Activated naive CD4-positive, alpha-beta T cell treated with anti-CD3 and anti-CD28 coated beads for 36 hours (primary cell): ENCODE measurements at regions not wholly inside any gene's neighbourhood (a gene's known extent, or its start where the extent isn't known, plus 50 kb on each side); places are given as distances from the start of the nearest gene placed in this dataset.

Source experiments
- CTCF ChIA-PET: fragments of 350-600 bp; sonication (Branson Sonifier 250); formaldehyde crosslinking; loops from one replicate; lab custom pipeline; 2021; ENCODE audit warnings: antibody characterized with exemption; lab: Charles Lee
- DNase-seq: peaks from one replicate; pipeline ENCODE4 v3.0.0-alpha.2; 2020
- H3K27ac Mint-ChIP-seq: one replicate; pipeline ENCODE4 v1.8.0; 2021; ENCODE audit warnings: mild to moderate bottlenecking, mixed read lengths
- H3K27me3 Mint-ChIP-seq: one replicate; pipeline ENCODE4 v1.8.0; 2021; ENCODE audit warnings: low read depth, mixed read lengths
- H3K36me3 Mint-ChIP-seq: one replicate; pipeline ENCODE4 v1.8.0; 2021; ENCODE audit warnings: low read depth, mixed read lengths
- H3K4me1 Mint-ChIP-seq: one replicate; pipeline ENCODE4 v1.8.0; 2021; ENCODE audit warnings: low read depth, mixed read lengths
- H3K4me3 Mint-ChIP-seq: one replicate; pipeline ENCODE4 v1.8.0; 2021; ENCODE audit warnings: mild to moderate bottlenecking, moderate library complexity, mixed read lengths
- H3K9me3 Mint-ChIP-seq: one replicate; pipeline ENCODE4 v1.8.0; 2021; ENCODE audit warnings: mixed read lengths
- intact Hi-C: fragments of 100-400 bp; cut with micrococcal nuclease; formaldehyde crosslinking; loops from one replicate; pipeline ENCODE4 v1.15.1; 2023

DNA sequence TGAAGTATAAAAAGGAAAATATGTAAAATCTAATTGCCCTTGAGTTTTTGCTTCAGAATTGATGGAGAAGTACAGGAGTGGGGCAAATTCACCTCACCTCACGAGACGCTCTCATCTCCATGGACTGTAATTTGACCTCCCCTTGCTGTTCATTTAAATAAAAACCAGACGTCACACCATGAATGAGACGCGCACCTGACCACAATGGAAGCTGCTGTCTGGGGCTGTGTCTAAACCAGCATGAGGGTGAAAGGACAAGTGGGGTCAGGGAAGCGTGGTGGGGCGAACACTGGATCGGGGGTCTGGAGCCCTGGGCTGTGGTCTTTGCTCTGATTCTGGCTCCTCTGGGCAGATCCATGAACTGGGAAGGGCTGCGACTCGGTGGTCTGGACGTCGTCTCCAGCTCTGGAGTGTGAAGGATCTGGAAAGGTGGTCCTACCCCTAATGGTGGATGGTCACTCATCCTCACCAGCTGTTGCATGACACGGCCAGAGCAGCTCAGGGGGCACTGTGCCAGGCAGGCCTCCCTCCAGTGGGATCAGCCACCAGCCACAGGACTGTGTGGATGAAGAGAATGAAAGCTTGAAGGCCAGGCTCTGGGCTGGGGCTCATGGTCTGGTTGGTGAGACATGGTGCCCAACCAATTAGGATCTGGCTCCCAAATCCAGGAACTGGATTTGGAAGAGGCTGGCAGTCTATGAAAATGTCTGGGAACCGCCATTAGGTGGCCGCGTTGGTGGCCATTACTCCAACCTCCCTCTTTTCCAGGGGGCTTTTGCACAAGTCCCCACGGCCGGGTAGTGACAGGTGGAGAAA, 728.6 kb downstream of the PTPRU start:
- intact Hi-C loops: no loop called here
- CTCF ChIA-PET: no interaction called here
- H3K4me3 Mint-ChIP-seq: no peak overlapping the region
- no peaks in the 10 kb centered on the region for H3K4me1 Mint-ChIP-seq
- no peaks in the 10 kb centered on the region for H3K36me3 Mint-ChIP-seq
- no peak for DNase-seq
- peaks cover 7% of the 10 kb centered on the region for H3K27me3 Mint-ChIP-seq
- H3K9me3 Mint-ChIP-seq: no peaks in the 10 kb centered on the region
- H3K27ac Mint-ChIP-seq: no peak overlapping the region

DNA sequence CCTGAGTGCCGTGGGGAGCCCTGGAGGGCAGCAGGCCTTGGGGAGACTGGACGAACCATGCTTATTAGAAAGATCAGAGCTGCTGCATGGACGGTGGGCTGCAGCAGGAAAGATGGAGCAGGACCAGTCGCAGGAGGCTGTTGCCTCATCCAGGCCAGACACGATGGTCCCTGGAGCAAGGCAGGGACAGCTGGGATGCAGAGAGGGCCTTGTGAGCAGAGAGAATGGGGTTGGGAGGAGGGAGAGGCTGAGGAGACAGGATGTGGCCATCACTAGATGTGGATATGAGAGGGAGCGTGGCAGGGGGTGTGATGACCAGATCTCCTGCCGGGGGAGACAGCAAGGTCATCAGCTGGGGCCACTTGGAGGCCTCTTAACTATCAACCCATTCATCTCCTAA, 727.6 kb downstream of the PTPRU start:
- intact Hi-C loops: no loop called here

DNA sequence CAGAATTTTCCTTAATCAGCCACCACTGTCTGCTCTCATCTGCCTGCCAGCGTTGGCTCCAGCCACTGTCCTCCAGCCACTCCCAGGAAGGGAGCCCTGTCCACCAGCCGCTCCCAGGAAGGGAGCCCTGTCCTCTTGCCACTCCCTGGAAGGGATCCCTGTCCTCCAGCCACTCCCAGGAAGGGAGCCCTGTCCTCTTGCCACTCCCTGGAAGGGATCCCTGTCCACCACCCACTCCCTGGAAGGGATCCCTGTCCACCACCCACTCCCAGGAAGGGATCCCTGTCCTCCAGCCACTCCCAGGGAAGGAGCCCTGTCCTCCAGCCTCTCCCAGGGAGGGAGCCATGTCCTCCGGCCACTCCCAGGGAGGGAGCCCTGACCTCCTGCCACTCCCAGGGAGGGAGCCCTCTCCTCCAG, 726.5 kb downstream of the PTPRU start:
- no peaks in the 10 kb centered on the region for H3K9me3 Mint-ChIP-seq
- H3K36me3 Mint-ChIP-seq: no peaks in the 10 kb centered on the region
- DNase-seq: no peak
- intact Hi-C loops: no loop called here
- H3K27ac Mint-ChIP-seq: no peak overlapping the region
- no peaks in the 10 kb centered on the region for H3K4me1 Mint-ChIP-seq
- H3K27me3 Mint-ChIP-seq: peaks cover 7% of the 10 kb centered on the region
- no peak overlapping the region for H3K4me3 Mint-ChIP-seq
- CTCF ChIA-PET: no interaction called here

More for the DNA sequence above, 727.6 kb downstream of the PTPRU start:
- CTCF ChIA-PET: no interaction called here
- H3K4me1 Mint-ChIP-seq: no peaks in the 10 kb centered on the region
- H3K36me3 Mint-ChIP-seq: no peaks in the 10 kb centered on the region
- no peaks in the 10 kb centered on the region for H3K9me3 Mint-ChIP-seq
- H3K4me3 Mint-ChIP-seq: no peak overlapping the region
- H3K27ac Mint-ChIP-seq: no peak overlapping the region
- no peak for DNase-seq
- peaks cover 7% of the 10 kb centered on the region for H3K27me3 Mint-ChIP-seq

DNA sequence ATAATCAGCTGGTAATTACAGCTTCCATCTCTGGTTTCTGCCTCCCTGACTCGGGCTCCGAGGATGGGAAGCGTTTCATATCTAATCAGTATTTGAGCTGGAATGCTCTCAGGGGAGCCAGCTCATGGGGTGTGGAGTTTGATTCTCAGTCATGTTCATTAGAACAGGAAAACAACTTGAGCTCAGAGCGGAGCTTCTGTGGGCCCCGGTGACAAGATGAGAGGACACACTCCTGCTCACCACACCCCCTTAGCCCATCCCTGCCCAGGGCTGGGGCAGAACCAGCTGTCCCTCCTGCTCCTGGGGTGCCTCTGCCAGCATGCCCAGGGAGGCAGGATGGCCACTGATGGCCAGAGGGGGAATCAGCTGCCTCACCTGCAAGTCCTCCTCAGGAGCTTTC, 726.0 kb downstream of the PTPRU start:
- Mint-ChIP-seq H3K9me3 (no peaks in the 10 kb centered on the region), H3K4me3 (no peak overlapping the region), H3K36me3 (no peaks in the 10 kb centered on the region), H3K27ac (no peak overlapping the region), H3K27me3 (peaks cover 7% of the 10 kb centered on the region), H3K4me1 (no peaks in the 10 kb centered on the region)
- intact Hi-C loops: no loop called here
- no peak for DNase-seq
- CTCF ChIA-PET: no interaction called here

DNA sequence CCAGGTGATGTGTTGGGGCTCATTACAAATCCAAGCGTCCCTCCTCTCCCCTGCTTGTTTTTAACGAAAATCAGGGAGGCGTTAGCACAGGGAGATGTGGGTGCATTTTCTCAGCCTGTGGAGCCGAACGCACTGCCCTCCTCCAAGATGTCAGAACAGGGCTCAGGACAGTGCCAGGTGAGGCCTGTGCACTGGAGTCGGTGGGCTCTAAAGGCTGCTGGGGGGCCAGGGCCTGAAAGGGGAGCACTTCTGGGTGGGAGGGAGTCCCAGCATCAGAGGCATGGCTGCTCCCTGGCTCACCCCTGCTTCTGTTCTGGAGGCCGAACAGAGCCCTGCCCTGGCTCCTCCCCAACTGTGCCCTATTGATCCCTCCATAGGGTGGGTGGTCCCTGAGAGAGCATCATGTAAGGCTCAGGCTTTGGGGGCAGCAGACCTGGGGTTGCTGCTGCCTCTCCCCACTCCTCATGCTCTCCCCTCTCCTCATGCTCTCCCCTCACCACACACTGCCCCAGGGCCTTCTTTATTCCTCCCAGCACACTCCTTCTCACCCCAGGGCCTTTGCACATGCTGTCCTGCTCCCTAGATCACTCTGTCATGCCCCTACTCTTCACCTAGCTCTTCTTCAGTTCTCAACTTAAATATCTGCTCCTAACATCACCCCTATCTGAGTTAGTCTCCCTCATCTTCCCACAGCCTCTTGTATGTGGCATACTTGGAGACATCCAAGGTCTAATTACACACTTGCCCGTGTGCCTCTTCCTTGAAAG, 725.2 kb downstream of the PTPRU start:
- intact Hi-C loops: no loop called here
- no peak overlapping the region for H3K4me3 Mint-ChIP-seq
- CTCF ChIA-PET: interaction anchor here (0.6 kb wide), 1 partner anchor 12 kb away, joined by 3 read pairs; no protein-coding TSS in a partner anchor
- no peaks in the 10 kb centered on the region for H3K9me3 Mint-ChIP-seq
- peaks cover 8% of the 10 kb centered on the region for H3K27me3 Mint-ChIP-seq
- no peak for DNase-seq
- no peaks in the 10 kb centered on the region for H3K36me3 Mint-ChIP-seq
- no peaks in the 10 kb centered on the region for H3K4me1 Mint-ChIP-seq
- H3K27ac Mint-ChIP-seq: peak overlapping the region; percentile 2

DNA sequence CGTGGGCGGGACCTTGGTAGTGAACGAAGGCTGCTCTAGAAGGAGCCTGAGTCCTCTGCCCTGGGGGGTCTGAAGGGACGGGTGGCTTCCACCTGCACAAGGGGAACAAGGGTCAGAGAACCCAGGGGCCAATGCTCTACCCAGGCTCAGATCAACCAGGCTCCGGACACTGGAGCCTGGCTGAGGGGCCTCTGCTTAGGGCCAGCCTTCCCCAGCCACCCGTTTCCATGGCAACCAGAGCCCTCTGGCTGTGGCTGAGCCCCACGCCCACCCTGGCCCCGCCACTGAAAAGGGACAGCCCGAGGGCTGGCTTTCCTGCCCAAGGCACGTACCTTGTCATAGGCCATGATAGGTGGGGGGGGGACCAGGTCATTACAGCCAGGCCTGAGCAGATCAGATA, 724.6 kb downstream of the PTPRU start:
- no peak overlapping the region for H3K4me3 Mint-ChIP-seq
- CTCF ChIA-PET: no interaction called here
- no peaks in the 10 kb centered on the region for H3K4me1 Mint-ChIP-seq
- DNase-seq: no peak
- no peaks in the 10 kb centered on the region for H3K36me3 Mint-ChIP-seq
- H3K9me3 Mint-ChIP-seq: no peaks in the 10 kb centered on the region
- intact Hi-C loops: no loop called here
- H3K27ac Mint-ChIP-seq: no peak overlapping the region
- peaks cover 8% of the 10 kb centered on the region for H3K27me3 Mint-ChIP-seq

DNA sequence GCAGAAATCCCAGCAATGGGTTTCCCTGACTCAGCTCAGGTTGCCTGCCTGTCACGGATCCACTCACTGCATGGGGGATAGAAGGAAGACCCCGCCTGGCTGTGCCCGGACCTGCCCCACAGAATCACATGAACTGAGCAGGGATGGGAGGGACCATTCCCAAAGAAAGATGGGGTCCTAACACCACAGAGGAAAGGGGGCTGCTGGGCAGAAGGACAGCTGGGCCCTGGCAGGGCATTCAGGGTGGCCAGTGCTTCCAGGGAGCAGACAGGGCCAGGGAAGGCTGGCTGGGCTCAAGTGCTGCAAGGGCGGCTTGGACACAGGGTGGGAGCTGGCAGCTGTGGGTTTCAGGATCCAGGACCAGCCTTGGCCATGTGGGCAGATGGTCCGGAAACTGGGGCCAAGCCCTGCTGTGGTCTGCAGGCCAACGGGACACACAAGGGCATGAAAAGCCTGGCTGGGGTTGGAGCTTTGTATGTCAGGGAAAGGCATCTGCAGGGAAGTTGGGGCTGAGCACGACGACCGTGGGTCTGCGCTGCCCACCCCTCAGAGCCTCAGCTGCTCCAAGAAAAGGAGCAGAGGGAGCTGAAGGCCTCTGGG, 723.9 kb downstream of the PTPRU start:
- DNase-seq: no peak
- no peaks in the 10 kb centered on the region for H3K4me1 Mint-ChIP-seq
- no peaks in the 10 kb centered on the region for H3K9me3 Mint-ChIP-seq
- H3K27me3 Mint-ChIP-seq: peaks cover 11% of the 10 kb centered on the region
- H3K4me3 Mint-ChIP-seq: no peak overlapping the region
- no peaks in the 10 kb centered on the region for H3K36me3 Mint-ChIP-seq
- CTCF ChIA-PET: no interaction called here
- H3K27ac Mint-ChIP-seq: no peak overlapping the region
- intact Hi-C loops: no loop called here

DNA sequence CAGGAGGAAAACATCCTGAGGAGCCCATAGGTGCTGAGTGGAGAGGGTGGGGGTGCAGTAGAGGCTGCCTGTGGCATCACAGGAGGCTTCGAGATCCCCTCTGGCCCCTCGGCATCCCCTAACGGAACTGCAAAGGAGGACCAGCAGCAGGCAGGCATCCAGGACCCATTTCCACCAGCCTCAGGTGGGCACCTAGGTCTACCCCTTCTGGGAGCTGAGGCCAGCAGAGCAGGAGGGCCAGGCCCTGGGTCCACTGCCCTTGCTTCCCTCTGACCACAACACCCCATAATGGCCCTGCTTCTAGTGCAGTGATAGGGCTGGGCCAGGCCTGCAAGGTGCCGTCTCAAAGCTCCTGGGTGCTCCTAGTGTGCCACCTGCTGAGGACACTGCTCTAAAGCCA, 723.0 kb downstream of the PTPRU start:
- Mint-ChIP-seq H3K27ac (no peak overlapping the region), H3K4me3 (no peak overlapping the region), H3K27me3 (peaks cover 10% of the 10 kb centered on the region), H3K4me1 (no peaks in the 10 kb centered on the region), H3K9me3 (no peaks in the 10 kb centered on the region), H3K36me3 (no peaks in the 10 kb centered on the region)
- DNase-seq: no peak
- intact Hi-C loops: no loop called here
- CTCF ChIA-PET: no interaction called here

DNA sequence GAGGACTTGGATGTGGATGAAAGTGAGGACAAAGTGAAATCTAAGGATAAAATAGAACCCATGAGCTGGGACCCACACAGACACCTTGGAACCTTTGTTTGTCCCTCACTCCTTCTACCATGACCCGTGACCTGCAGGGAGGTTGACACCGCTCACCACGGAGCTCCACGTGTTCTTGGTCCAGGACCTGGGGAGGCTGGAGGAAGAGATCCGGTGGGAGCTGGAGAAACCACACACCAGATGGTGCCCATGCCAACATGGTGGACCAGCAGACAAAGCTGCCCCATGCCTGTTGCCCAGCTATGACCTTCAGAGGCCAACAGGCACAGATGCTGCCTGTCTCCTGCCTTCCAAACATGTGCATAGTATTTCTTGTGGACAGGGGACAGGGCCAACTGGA, 721.9 kb downstream of the PTPRU start:
- H3K27ac Mint-ChIP-seq: no peak overlapping the region
- no peaks in the 10 kb centered on the region for H3K9me3 Mint-ChIP-seq
- no peaks in the 10 kb centered on the region for H3K36me3 Mint-ChIP-seq
- no peak overlapping the region for H3K4me3 Mint-ChIP-seq
- CTCF ChIA-PET: no interaction called here
- intact Hi-C loops: no loop called here
- peaks cover 7% of the 10 kb centered on the region for H3K27me3 Mint-ChIP-seq
- DNase-seq: no peak
- no peaks in the 10 kb centered on the region for H3K4me1 Mint-ChIP-seq

DNA sequence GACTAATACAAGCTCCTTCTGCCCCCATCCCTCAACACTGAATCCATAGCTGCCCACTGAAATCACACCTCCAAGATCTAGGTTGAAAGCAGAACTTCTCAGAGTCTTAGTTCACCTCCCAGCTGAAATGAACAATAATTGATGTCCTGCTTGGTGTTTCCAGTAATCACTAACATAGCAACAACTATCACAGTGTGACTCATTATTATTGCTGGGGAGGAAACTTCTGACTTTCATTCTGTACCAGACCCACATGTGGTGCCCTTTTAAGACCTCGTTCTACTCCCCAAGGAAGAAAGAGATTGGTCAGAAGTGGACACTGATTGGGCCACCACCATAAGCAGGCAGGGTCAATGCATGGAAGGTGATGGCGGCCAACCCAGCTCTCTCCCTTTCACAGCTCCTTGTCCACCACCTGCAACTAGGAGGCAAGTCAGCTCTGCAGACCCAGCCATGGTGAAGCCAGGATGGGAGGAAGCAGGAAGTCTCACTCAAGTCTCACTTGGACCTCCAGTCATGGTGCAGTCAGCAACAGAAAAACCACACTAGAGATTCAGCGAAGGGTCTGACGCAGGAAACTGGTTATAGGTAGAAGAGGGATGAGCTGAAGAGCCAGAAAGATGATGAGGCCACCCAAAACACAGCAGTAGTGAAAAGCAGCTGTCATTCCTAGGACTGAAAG, 720.2 kb downstream of the PTPRU start:
- no peak overlapping the region for H3K27ac Mint-ChIP-seq
- intact Hi-C loops: no loop called here
- no peaks in the 10 kb centered on the region for H3K36me3 Mint-ChIP-seq
- CTCF ChIA-PET: no interaction called here
- peaks cover 14% of the 10 kb centered on the region for H3K27me3 Mint-ChIP-seq
- H3K9me3 Mint-ChIP-seq: no peaks in the 10 kb centered on the region
- H3K4me3 Mint-ChIP-seq: no peak overlapping the region
- H3K4me1 Mint-ChIP-seq: no peaks in the 10 kb centered on the region
- no peak for DNase-seq

DNA sequence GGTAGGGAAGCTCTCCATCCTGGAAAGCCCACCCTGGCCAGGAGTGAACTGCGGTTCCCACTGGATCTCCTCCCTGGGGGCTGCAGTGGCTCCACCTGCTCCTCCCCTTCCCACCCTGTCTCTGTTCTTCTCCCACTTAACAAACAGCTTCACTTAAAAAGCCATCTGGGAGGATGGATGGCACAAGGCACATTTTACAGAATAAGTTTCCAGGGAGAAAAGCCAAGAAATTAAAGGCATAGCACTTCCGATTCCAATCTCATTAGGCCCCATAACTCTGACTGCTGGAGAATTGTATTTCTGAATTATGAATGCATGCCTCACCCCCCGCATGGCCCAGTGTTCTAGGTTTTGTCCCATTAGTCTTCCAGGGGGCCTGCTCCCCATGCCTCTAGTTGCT, 718.3 kb downstream of the PTPRU start:
- Mint-ChIP-seq H3K27ac (no peak overlapping the region), H3K4me1 (no peaks in the 10 kb centered on the region), H3K9me3 (no peaks in the 10 kb centered on the region), H3K27me3 (peaks cover 17% of the 10 kb centered on the region), H3K36me3 (no peaks in the 10 kb centered on the region), H3K4me3 (no peak overlapping the region)
- intact Hi-C loops: no loop called here
- CTCF ChIA-PET: no interaction called here
- no peak for DNase-seq

DNA sequence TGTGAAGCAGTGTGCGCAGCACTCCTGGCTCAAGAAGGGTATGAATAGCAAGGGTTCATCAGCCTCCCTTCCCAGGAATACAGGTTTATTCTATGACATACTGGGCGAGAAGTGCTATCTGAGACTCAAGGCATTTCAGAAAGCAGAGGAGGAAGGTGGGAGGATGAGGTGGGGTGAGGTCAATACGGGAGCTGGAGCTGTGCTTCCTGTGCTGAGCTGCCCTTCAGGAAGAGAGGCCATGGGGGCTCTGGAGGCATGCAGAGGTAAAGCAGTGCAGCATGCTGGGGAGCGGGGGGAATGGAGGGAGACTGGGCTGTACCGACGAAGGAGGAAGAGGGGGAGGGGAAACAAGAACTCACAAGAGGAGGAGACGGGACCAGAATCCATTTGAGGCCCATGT, 717.6 kb downstream of the PTPRU start:
- intact Hi-C loops: no loop called here
- no peaks in the 10 kb centered on the region for H3K36me3 Mint-ChIP-seq
- peaks cover 17% of the 10 kb centered on the region for H3K27me3 Mint-ChIP-seq
- H3K4me1 Mint-ChIP-seq: no peaks in the 10 kb centered on the region
- DNase-seq: no peak
- H3K9me3 Mint-ChIP-seq: no peaks in the 10 kb centered on the region
- no peak overlapping the region for H3K4me3 Mint-ChIP-seq
- CTCF ChIA-PET: no interaction called here
- no peak overlapping the region for H3K27ac Mint-ChIP-seq
